ENCODE measurements at regions not wholly inside any gene's neighbourhood (a gene's known extent, or its start where the extent isn't known, plus 50 kb on each side); places are given as distances from the start of the nearest gene placed in this dataset.

GRCh38 chr6:91075244-91075976 is 488.5 kb upstream of the MAP3K7 start:
- TF ChIP-seq POLR2A (IDR thresholded peaks at IDR 0.05), result no peak
- TF ChIP-seq CTCF (IDR thresholded peaks at IDR 0.05), result no peak
